ENCODE measurements at regions not wholly inside any gene's neighbourhood (a gene's known extent, or its start where the extent isn't known, plus 50 kb on each side); places are given as distances from the start of the nearest gene placed in this dataset.

- in situ Hi-C loops (cut with HindIII; ENCODE audit: low sequenced_read_pairs) = loop anchor here (5.0 to 25.0 kb wide), 2 partner anchors 50 to 240 kb away; no protein-coding TSS in a partner anchor
Measured at GRCh38 chr2:65527451-65528240, 95.2 kb upstream of the SPRED2 start.

GRCh38 chr2:65525616-65526231, 93.3 kb upstream of the SPRED2 start:
- in situ Hi-C loops (cut with HindIII; ENCODE audit: low sequenced_read_pairs) = loop anchor here (5.0 to 25.0 kb wide), 2 partner anchors 48 to 238 kb away; no protein-coding TSS in a partner anchor

GRCh38 chr2:65522922-65523321, 90.5 kb upstream of the SPRED2 start:
- in situ Hi-C loops (cut with HindIII; ENCODE audit: low sequenced_read_pairs) = no loop called here

- in situ Hi-C loops (cut with HindIII; ENCODE audit: low sequenced_read_pairs) = no loop called here
Measured at GRCh38 chr2:65518751-65519150, 86.4 kb upstream of the SPRED2 start.

GRCh38 chr2:65514555-65515195, 82.3 kb upstream of the SPRED2 start:
- in situ Hi-C loops (cut with HindIII; ENCODE audit: low sequenced_read_pairs) = no loop called here

GRCh38 chr2:65512783-65513182, 80.4 kb upstream of the SPRED2 start:
- in situ Hi-C loops (cut with HindIII; ENCODE audit: low sequenced_read_pairs) = no loop called here

- in situ Hi-C loops (cut with HindIII; ENCODE audit: low sequenced_read_pairs) = no loop called here
Measured at GRCh38 chr2:65511306-65511705, 78.9 kb upstream of the SPRED2 start.

- in situ Hi-C loops (cut with HindIII; ENCODE audit: low sequenced_read_pairs) = no loop called here
Measured at GRCh38 chr2:65508225-65508624, 75.8 kb upstream of the SPRED2 start.

- in situ Hi-C loops (cut with HindIII; ENCODE audit: low sequenced_read_pairs) = no loop called here
Measured at GRCh38 chr2:65507102-65508069, 75.0 kb upstream of the SPRED2 start.

GRCh38 chr2:65504814-65505697, 72.7 kb upstream of the SPRED2 start:
- in situ Hi-C loops (cut with HindIII; ENCODE audit: low sequenced_read_pairs) = no loop called here

GRCh38 chr2:65504201-65504600, 71.8 kb upstream of the SPRED2 start:
- in situ Hi-C loops (cut with HindIII; ENCODE audit: low sequenced_read_pairs) = no loop called here

GRCh38 chr2:65503746-65504145, 71.3 kb upstream of the SPRED2 start:
- in situ Hi-C loops (cut with HindIII; ENCODE audit: low sequenced_read_pairs) = no loop called here

- in situ Hi-C loops (cut with HindIII; ENCODE audit: low sequenced_read_pairs) = no loop called here
Measured at GRCh38 chr2:65501836-65502235, 69.4 kb upstream of the SPRED2 start.

GRCh38 chr2:65501074-65501473, 68.7 kb upstream of the SPRED2 start:
- in situ Hi-C loops (cut with HindIII; ENCODE audit: low sequenced_read_pairs) = no loop called here

GRCh38 chr2:65500310-65501040, 68.1 kb upstream of the SPRED2 start:
- in situ Hi-C loops (cut with HindIII; ENCODE audit: low sequenced_read_pairs) = no loop called here

- in situ Hi-C loops (cut with HindIII; ENCODE audit: low sequenced_read_pairs) = no loop called here
Measured at GRCh38 chr2:65499216-65499615, 66.8 kb upstream of the SPRED2 start.

- in situ Hi-C loops (cut with HindIII; ENCODE audit: low sequenced_read_pairs) = no loop called here
Measured at GRCh38 chr2:65498396-65498795, 66.0 kb upstream of the SPRED2 start.

- in situ Hi-C loops (cut with HindIII; ENCODE audit: low sequenced_read_pairs) = no loop called here
Measured at GRCh38 chr2:65495251-65495877, 63.0 kb upstream of the SPRED2 start.

GRCh38 chr2:65494078-65494477, 61.7 kb upstream of the SPRED2 start:
- in situ Hi-C loops (cut with HindIII; ENCODE audit: low sequenced_read_pairs) = loop anchor here (5.0 kb wide), 1 partner anchor 48 kb away; no protein-coding TSS in a partner anchor

All from DLD1 (cell line).